Ammon's horn (tissue), 1 donor: ENCODE measurements at regions not wholly inside any gene's neighbourhood (a gene's known extent, or its start where the extent isn't known, plus 50 kb on each side); places are given as distances from the start of the nearest gene placed in this dataset.
A peak's percentile ranks its signal among the peaks of the same experiment; 100 is the strongest.

Experiments
- DNase-seq: peaks from one replicate; pipeline ENCODE4 v3.0.0-alpha.2; 2016; ENCODE audit warnings: low spot score

GRCh38 chr5:125607018-125607417 is 816.2 kb upstream of the GRAMD2B start:
- DNase-seq = no peak

GRCh38 chr5:125609011-125609410 is 814.2 kb upstream of the GRAMD2B start:
- no peak for DNase-seq

GRCh38 chr5:125610892-125611291 is 812.3 kb upstream of the GRAMD2B start:
- no peak for DNase-seq

DNA sequence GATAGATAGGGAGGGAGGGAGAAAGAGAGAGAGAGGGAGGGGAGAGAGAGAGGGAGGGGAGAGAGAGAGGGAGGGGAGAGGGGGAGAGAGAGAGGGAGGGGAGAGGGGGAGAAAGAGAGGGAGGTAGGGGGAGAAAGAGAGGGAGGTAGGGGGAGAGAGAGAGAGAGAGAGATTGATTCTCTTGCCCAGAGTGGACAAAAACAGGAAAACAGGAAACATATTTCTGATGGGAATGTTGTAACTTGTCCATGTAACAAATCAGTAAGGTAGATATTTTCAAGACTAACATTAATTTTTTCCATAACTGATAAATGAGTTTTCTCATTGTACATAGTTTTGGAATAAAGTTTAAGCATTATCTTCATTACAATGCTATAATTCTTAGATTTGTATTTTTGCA is 811.7 kb upstream of the GRAMD2B start:
- DNase-seq = no peak

DNA sequence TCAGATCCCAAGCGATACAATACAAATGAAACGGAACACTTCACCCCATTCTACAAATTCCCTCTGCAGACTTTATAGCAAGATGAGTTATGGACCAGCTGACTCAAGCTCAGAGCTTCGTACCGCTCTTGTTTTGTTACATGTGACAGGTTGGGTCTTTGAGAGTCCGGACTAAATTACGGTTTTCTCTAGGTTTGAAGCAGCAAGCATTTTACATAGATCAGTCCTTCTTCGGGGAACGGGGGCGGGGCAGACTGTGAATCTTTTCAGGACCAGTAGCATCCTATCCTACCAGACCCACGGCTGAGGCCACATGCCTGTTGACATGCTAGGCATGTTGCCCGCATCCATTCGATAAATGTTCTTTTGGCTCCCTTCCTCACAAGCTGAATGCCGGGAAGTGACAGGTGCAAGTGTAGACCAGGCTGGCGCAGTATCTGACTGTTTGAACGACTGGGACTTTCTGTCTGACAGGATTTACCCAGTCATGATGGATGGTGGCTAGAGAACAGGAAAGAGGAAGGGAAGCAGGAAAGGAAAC is 811.0 kb upstream of the GRAMD2B start:
- DNase-seq = peak; percentile 34

DNA sequence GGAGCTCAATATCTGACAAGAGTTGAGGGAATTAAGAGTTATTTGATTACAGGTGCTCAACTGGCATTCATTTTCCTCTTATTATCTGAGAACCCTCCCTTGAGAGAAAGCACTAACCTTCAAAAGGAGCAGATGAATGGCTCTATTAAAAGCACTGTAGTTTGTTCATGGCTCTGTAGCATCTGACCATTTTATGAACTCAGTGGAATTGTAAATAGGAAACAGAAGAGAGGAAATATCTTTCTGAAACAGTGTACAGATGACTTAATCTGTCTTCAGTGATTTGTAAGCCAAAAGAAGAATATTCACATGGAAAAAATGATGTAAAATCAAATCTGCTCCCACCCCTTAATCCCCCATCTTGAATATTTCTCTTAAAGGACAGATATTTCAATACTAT is 810.4 kb upstream of the GRAMD2B start:
- no peak for DNase-seq

DNA sequence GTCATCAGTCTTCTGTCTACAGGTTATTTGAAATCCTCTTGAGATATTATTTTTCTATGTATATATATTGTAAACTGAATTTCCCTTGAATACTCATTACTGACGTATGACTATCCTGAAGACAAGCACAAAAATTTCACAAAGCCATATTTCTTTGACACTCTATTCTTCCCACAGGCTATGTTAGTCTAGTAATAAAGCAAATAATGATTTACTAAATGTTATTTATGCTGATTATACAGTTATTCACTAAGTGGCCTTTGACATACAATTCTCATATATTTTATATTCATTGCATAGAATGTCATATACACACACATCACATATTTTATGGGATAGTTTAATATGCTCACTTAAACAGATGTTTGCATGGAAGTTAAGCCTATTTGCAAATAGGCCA is 793.0 kb upstream of the GRAMD2B start:
- DNase-seq = no peak

DNA sequence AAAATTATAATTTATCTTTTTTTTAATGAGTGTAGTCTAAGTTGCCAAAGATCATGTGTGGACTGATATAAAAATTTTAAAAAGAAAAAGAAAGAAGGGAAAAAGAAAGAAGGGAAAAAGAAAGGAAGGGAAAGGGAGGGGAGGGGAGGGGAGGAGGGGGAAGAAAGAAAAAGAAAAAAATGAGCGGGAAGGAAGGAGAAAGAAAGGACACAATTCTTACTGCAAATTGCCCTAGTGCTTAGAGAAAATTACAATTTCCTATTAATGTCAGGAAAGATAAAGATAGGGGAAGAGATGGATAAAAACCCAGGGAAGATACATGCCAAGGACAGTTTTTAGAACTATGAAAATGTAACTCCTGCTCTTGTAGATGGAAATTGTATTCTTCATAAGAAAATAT is 789.7 kb upstream of the GRAMD2B start:
- no peak for DNase-seq

GRCh38 chr5:125634216-125634835 is 788.9 kb upstream of the GRAMD2B start:
- no peak for DNase-seq

- DNase-seq = no peak
These were observed 783.4 kb upstream of the GRAMD2B start for GRCh38 chr5:125639858-125640257.

DNA sequence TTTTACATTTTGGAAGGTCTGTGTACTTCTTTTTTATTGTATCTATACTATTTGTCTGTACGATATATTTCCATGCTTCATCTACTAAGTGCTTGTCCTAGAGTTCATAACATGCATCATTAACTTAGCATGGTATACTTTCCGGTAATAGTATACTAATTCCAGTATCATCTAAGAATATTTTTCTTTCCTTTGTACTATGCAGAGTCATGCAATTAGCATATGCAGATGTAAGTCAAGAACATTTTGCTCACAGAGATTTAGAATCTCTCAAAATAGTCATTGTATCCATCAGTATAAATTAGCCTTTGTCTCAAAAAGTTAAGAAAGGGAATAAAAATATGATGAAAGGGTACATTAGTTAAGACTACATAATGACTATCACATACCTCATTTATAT is 770.4 kb upstream of the GRAMD2B start:
- DNase-seq = no peak

DNA sequence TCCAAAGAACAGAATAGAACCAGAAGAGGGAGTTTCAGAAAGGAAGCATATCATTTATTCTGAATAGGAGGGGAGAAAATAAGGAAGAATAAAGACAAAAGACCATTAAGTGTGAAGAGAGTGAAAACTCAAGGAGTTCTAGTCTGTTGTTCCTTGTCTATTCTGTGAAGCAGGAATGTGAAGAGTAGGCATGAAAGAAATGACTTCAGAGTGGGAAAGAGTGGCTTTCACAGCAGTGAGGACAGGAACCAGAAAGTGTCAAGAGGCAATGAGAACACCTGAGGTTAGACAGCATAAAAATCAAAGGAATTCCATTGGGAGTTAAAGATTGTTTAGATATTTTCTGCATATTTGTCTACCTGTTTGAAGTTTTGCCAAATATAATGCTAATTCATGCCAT is 768.8 kb upstream of the GRAMD2B start:
- DNase-seq = no peak

DNA sequence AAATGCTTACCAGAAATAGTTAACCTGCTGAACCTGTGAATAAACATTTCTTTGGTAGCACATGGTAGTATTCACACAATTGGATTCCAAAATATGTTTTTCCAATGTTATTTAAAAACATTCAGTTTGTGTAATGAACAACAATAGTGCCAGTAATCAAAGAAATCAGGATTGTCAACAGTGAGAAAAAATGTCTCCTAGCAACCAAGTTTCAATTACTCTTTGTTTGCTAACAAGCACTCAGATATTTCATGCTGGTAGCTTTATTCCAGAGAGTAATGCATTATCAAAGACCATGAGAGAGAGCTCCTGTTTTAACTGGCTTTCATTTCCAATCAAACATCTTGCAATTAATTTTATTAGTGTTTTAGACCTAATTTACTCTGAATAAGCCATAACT is 768.1 kb upstream of the GRAMD2B start:
- peak; percentile 49 for DNase-seq

- peak; percentile 22 for DNase-seq
These were observed 765.3 kb upstream of the GRAMD2B start for GRCh38 chr5:125657936-125658335.

DNA sequence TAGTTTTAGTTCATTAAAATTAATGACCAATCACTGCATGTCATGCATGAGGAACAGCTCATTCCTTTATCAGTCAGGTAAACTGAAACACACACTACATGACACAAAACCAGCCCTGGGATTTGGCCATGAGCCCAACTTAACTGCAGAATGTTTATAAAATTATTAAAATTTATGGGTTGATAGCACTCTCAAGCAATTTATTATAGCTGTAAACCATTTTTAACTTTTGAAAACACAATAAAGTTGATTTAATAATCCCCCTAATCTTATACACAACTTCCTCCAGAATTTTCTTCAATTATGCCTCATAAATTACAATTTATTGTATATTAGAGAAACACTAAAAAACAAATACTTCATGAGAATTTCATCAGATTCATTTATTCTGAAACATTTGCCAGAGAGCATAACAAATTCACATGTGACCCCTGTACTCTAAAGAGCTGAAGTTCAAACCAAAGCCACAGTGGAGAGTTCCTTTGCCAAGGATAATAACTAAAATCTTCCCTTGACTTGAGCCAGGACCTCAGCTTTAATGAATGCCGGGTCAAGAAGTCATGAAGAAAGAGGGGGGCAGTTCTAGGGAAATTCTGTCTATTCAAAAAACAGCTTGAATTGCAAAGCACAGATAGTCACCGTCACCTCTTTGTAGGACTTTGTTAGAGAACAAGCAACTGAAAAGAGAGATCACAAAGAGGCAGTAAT is 763.7 kb upstream of the GRAMD2B start:
- no peak for DNase-seq

DNA sequence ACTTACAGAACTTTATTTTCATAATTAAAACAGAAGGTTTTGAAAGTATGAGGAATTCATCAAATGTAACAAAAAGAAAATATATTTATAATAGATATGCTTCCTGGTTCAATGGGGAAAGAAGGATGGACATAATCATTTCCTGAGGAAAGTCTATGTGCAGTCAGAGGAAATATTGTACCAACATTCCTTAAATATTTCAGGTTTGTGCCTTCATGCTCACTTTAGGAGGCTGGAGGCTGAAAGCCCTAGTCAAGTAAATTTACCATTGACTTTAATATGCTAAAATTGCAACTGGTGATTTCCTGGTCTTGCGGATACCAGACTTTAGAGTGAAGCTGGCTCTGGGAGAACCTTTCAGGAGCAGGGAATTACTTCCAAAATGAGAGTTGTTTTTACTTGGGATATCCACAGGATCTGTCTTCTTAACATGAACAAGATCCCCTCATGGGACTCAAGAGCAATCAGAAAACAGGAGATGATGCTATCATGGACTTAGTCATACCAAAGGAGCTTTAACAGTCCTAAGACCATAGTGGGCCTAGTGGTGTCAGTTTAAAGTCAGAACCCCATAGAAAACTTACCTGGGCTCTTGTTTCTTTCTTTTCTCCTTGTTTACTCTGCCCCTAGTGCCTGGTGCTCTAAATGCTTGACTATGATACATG is 762.8 kb upstream of the GRAMD2B start:
- DNase-seq = no peak

- no peak for DNase-seq
These were observed 761.6 kb upstream of the GRAMD2B start for GRCh38 chr5:125661584-125661983.

DNA sequence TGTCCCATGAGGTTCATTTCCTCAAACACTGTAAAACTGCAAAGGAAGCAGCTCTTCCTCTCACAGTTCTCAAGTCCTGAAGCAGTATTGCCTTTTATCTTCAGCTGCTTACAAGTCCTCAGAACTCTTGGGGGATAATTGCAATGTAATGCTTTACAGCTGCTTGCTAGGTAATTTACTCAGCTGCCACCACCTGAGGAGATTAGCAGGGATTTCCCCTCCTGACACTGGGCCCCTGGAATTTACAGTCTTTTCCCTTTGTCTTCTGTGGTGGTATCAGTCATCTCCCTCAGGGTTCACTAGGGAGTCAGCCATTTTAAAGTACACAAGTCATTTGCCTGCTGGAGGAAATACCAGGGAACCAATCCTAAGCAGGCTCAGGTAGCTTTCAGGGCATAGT is 754.3 kb upstream of the GRAMD2B start:
- DNase-seq = no peak

- DNase-seq = no peak
These were observed 749.8 kb upstream of the GRAMD2B start for GRCh38 chr5:125673359-125673950.

DNA sequence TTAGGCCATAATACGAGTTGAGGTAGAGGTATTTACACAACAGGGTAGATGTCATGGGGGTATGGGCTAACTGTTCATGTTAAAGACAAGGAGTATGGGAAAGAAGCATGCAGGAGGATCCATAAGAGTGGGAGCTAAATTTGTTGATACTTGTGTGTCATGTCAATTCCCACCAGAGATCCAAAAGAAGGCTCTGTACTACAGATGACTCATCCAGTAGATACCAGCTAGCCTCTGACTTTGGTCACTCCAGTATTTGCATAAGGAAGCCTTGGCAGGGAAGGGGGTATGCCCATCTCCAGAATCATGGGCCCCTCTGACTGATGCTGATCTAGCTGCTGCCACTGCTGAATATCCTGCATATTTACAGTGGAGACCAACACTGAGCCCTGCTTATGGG is 743.7 kb upstream of the GRAMD2B start:
- no peak for DNase-seq

DNA sequence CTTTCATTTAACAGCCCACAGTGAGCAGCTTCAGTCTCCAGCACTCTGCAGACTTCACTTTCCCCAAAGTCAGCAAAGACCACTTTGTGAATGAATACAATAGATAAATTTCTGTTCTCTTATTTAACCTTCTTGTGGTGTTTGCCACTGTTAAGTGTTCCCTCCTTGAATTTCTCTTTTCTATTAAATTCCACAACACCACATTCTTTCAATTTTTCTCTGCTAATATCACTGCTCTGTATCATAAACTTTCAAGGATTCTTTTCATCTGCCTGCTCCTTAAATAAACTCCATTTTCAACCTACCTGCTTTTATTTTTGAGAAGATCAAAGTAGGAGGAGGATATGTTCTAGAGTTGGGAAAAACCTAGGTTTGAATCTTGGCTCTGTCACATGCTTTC is 739.5 kb upstream of the GRAMD2B start:
- no peak for DNase-seq

DNA sequence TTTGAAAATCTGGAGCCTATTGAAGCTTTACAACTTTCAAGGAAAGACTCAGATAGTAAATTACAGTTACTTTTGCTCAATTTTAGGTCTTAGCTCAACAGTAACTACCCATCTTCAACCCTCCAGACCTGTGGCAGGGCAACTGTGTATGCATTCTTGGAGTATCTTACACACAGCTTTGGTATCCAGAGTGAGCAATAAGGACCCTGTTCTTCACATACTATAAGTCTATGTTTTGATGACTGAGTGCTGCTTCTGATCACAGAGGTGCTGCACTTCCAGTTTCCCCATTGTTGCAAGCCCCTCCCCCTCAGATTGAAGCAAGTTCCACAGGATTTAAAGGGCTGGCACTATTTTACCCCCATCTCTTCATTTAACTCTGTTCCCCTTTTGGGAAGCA is 737.4 kb upstream of the GRAMD2B start:
- DNase-seq = no peak
